Activated CD8-positive, alpha-beta T cell treated with anti-CD3 and anti-CD28 coated beads for 36 hours (primary cell): ENCODE measurements at regions not wholly inside any gene's neighbourhood (a gene's known extent, or its start where the extent isn't known, plus 50 kb on each side); places are given as distances from the start of the nearest gene placed in this dataset.

Experiments
- ATAC-seq: fragments of 200-7000 bp; cut with Tn5 transposase; one replicate; pipeline ENCODE4 v1.10.0; 2021; ENCODE audit warnings: mild to moderate bottlenecking, moderate library complexity
- CTCF ChIA-PET: fragments of 350-600 bp; sonication (Branson Sonifier 250); formaldehyde crosslinking; loops from one replicate; lab custom pipeline; 2021; ENCODE audit warnings: antibody characterized with exemption; lab: Charles Lee
- POLR2A ChIA-PET: fragments of 350-600 bp; sonication (Branson Sonifier 250); formaldehyde crosslinking; loops from one replicate; lab custom pipeline; 2021; ENCODE audit warnings: antibody characterized with exemption; lab: Charles Lee
- DNase-seq: peaks from one replicate; pipeline ENCODE4 v3.0.0-alpha.2; 2020
- H3K27ac Mint-ChIP-seq: one replicate; pipeline ENCODE4 v1.8.0; 2021; ENCODE audit warnings: mild to moderate bottlenecking, mixed read lengths
- H3K27me3 Mint-ChIP-seq: one replicate; pipeline ENCODE4 v1.8.0; 2021; ENCODE audit warnings: mixed read lengths
- H3K36me3 Mint-ChIP-seq: one replicate; pipeline ENCODE4 v1.8.0; 2021; ENCODE audit warnings: low read depth, mixed read lengths
- H3K4me1 Mint-ChIP-seq: one replicate; pipeline ENCODE4 v1.8.0; 2021; ENCODE audit warnings: low read depth, mixed read lengths
- H3K4me3 Mint-ChIP-seq: one replicate; pipeline ENCODE4 v1.8.0; 2021; ENCODE audit warnings: mild to moderate bottlenecking, moderate library complexity, mixed read lengths
- H3K9me3 Mint-ChIP-seq: one replicate; pipeline ENCODE4 v1.8.0; 2021; ENCODE audit warnings: mixed read lengths
- intact Hi-C: fragments of 100-400 bp; cut with micrococcal nuclease; formaldehyde crosslinking; loops from one replicate; pipeline ENCODE4 v1.10.0; 2022
- TF ChIP-seq, protein P1 (sequence below): fragments of 200-600 bp; IDR thresholded peaks from one replicate; pipeline ENCODE4 v1.8.0; 2022; ENCODE audit warnings: antibody characterized with exemption, mild to moderate bottlenecking

GRCh38 chr2:78175645-78176044 is 653.5 kb upstream of the LRRTM4 start:
- H3K4me1 Mint-ChIP-seq = no peaks in the 10 kb centered on the region
- H3K27me3 Mint-ChIP-seq = no peaks in the 10 kb centered on the region
- ATAC-seq (no peak), DNase-seq (no peak)
- no peak overlapping the region for H3K27ac Mint-ChIP-seq
- H3K36me3 Mint-ChIP-seq = no peaks in the 10 kb centered on the region
- TF ChIP-seq, protein P1, sequence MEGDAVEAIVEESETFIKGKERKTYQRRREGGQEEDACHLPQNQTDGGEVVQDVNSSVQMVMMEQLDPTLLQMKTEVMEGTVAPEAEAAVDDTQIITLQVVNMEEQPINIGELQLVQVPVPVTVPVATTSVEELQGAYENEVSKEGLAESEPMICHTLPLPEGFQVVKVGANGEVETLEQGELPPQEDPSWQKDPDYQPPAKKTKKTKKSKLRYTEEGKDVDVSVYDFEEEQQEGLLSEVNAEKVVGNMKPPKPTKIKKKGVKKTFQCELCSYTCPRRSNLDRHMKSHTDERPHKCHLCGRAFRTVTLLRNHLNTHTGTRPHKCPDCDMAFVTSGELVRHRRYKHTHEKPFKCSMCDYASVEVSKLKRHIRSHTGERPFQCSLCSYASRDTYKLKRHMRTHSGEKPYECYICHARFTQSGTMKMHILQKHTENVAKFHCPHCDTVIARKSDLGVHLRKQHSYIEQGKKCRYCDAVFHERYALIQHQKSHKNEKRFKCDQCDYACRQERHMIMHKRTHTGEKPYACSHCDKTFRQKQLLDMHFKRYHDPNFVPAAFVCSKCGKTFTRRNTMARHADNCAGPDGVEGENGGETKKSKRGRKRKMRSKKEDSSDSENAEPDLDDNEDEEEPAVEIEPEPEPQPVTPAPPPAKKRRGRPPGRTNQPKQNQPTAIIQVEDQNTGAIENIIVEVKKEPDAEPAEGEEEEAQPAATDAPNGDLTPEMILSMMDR = no peak
- peaks cover 9% of the 10 kb centered on the region for H3K9me3 Mint-ChIP-seq
- no peak overlapping the region for H3K4me3 Mint-ChIP-seq
- intact Hi-C loops = no loop called here
- POLR2A ChIA-PET = no interaction called here
- CTCF ChIA-PET = no interaction called here

DNA sequence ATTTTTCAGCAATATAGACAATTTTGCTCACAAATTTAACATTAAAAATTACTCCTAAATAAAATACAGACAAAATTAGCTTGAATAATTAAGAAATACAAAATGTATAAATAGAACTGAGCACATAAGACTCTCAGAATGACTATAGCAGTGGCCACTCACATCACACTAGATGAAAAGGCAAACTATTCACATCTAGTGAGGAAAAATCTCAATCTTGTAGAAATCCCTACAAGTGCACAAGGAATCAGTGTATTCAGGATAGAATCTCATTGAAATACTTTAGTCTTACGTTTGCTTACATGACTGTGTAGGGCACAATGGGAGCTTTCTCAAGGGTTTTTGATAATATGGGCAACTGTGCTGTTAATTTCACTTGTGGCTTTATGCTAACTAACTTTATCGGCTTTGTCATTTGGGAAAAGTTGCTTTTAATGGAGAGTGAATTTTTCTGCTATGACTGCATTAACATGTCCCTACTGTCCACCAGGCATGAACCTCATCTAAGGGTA is 678.9 kb upstream of the LRRTM4 start:
- TF ChIP-seq, protein P1 = no peak

DNA sequence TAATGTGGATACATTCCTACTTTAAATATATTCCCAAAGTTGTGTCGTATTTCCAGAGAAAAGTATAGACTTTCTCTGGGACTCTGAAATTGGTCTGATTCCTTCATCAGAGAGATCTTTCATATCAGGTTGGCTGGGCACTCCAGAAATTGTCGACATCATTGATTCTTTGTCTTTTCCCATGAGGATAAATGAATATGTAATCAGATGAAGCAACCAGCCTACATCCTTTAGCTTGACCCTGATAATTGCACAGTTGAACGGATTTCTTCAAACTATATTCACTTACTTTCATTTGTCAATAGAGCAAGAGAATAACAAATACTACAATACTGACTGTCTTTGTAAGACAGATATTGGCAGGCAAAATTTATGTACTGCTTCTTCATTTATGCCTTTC is 680.2 kb upstream of the LRRTM4 start:
- intact Hi-C loops = no loop called here

More for the DNA sequence above, 678.9 kb upstream of the LRRTM4 start:
- Mint-ChIP-seq H3K4me3 (no peak overlapping the region), H3K4me1 (no peaks in the 10 kb centered on the region), H3K9me3 (peaks cover 21% of the 10 kb centered on the region), H3K36me3 (no peaks in the 10 kb centered on the region), H3K27me3 (no peaks in the 10 kb centered on the region), H3K27ac (no peak overlapping the region)
- intact Hi-C loops = no loop called here
- POLR2A ChIA-PET = no interaction called here
- CTCF ChIA-PET = no interaction called here
- no peak for ATAC-seq
- no peak for DNase-seq

GRCh38 chr2:78202986-78203670 is 681.0 kb upstream of the LRRTM4 start:
- intact Hi-C loops = no loop called here
- CTCF ChIA-PET = interaction anchor here (0.6 kb wide), 1 partner anchor 9 kb away, joined by 3 read pairs; no protein-coding TSS in a partner anchor
- Mint-ChIP-seq H3K27me3 (no peaks in the 10 kb centered on the region), H3K4me1 (no peaks in the 10 kb centered on the region), H3K27ac (no peak overlapping the region), H3K36me3 (no peaks in the 10 kb centered on the region), H3K4me3 (no peak overlapping the region), H3K9me3 (peaks cover 23% of the 10 kb centered on the region)
- ATAC-seq = no peak
- POLR2A ChIA-PET = no interaction called here
- TF ChIP-seq, protein P1 = no peak
- no peak for DNase-seq

More for the DNA sequence above, 680.2 kb upstream of the LRRTM4 start:
- Mint-ChIP-seq H3K27me3 (no peaks in the 10 kb centered on the region), H3K4me3 (no peak overlapping the region), H3K9me3 (peaks cover 22% of the 10 kb centered on the region), H3K4me1 (no peaks in the 10 kb centered on the region), H3K36me3 (no peaks in the 10 kb centered on the region), H3K27ac (no peak overlapping the region)
- ATAC-seq (no peak), DNase-seq (no peak)
- POLR2A ChIA-PET = no interaction called here
- CTCF ChIA-PET = no interaction called here
- TF ChIP-seq, protein P1 = no peak

GRCh38 chr2:78218066-78218465 is 695.9 kb upstream of the LRRTM4 start:
- H3K36me3 Mint-ChIP-seq = no peaks in the 10 kb centered on the region
- no peaks in the 10 kb centered on the region for H3K27me3 Mint-ChIP-seq
- ChIA-PET CTCF (no interaction called here), POLR2A (no interaction called here)
- peaks cover 21% of the 10 kb centered on the region for H3K9me3 Mint-ChIP-seq
- no peaks in the 10 kb centered on the region for H3K4me1 Mint-ChIP-seq
- TF ChIP-seq, protein P1 = no peak
- ATAC-seq (no peak), DNase-seq (no peak)
- intact Hi-C loops = no loop called here
- no peak overlapping the region for H3K27ac Mint-ChIP-seq
- no peak overlapping the region for H3K4me3 Mint-ChIP-seq
